DND-41 (cell line): ENCODE measurements at regions not wholly inside any gene's neighbourhood (a gene's known extent, or its start where the extent isn't known, plus 50 kb on each side); places are given as distances from the start of the nearest gene placed in this dataset.

ENCODE experiments used
- CTCF ChIP-seq: IDR thresholded peaks from 2 replicates; pipeline ENCODE4 v1.5.1; 2012; ENCODE audit warnings: borderline replicate concordance, low read length, moderate library complexity, mild to moderate bottlenecking; ENCODE audit not compliant: poor library complexity, severe bottlenecking; ENCODE audit errors: extremely low read depth
- EZH2 ChIP-seq: IDR thresholded peaks from 3 replicates; pipeline ENCODE4 v1.6.1; 2012; ENCODE audit warnings: borderline replicate concordance, low read depth, mild to moderate bottlenecking, moderate library complexity, low read length, inconsistent platforms; ENCODE audit not compliant: severe bottlenecking

GRCh38 chr9:102669220-102669619 is 325.9 kb upstream of the CYLC2 start:
- TF ChIP-seq CTCF (no peak), EZH2 (no peak)
